Prostate gland (tissue), 1 donor: ENCODE measurements at regions not wholly inside any gene's neighbourhood (a gene's known extent, or its start where the extent isn't known, plus 50 kb on each side); places are given as distances from the start of the nearest gene placed in this dataset.

Source experiments
- POLR2A ChIP-seq: fragments of 450-650 bp; IDR thresholded peaks from one replicate; pipeline ENCODE4 v1.6.1; 2016; ENCODE audit warnings: antibody characterized with exemption, mild to moderate bottlenecking
- POLR2AphosphoS5 ChIP-seq: sonication (generic); formaldehyde crosslinking; IDR thresholded peaks from one replicate; pipeline ENCODE4 v1.6.1; 2017; ENCODE audit warnings: antibody characterized with exemption

DNA sequence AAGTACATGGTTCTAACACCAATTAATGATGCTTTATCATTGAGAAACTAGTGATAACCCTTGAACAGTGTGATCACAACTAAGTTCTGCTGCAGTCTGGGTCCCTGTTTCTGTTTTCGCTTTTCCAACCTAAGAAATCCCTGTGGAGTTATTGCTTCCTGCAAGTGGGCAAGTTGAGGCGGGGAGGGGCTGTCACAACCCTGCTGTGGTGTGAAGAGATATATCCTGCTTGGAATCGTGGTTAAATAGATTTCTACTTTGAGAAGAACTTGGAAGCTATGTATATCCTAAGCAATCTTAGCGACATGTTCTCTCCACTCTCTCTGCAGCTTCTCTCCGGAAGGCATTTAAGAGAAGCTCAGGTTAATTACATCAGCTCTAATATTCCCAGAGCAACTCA, 1223.6 kb downstream of the EPHA7 start:
- no peak for TF ChIP-seq POLR2AphosphoS5
- TF ChIP-seq POLR2A: no peak
